Activated CD4-positive, alpha-beta memory T cell treated with anti-CD3 and anti-CD28 coated beads, Interleukin-2, amount 10 ng/mL, durations not matched to agents 7 days and 5 days (primary cell): ENCODE measurements at regions not wholly inside any gene's neighbourhood (a gene's known extent, or its start where the extent isn't known, plus 50 kb on each side); places are given as distances from the start of the nearest gene placed in this dataset.

Experiments
- CTCF ChIA-PET: fragments of 350-600 bp; sonication (Branson Sonifier 250); formaldehyde crosslinking; loops from one replicate; lab custom pipeline; 2021; ENCODE audit warnings: antibody characterized with exemption, inconsistent platforms; lab: Charles Lee
- POLR2A ChIA-PET: fragments of 350-600 bp; sonication (Branson Sonifier 250); formaldehyde crosslinking; loops from one replicate; lab custom pipeline; 2021; ENCODE audit warnings: antibody characterized with exemption; lab: Charles Lee
- DNase-seq: peaks from one replicate; pipeline ENCODE4 v3.0.0-alpha.2; 2020
- H3K27ac Mint-ChIP-seq: one replicate; pipeline ENCODE4 v1.8.0; 2021; ENCODE audit warnings: mild to moderate bottlenecking, mixed read lengths
- H3K27me3 Mint-ChIP-seq: one replicate; pipeline ENCODE4 v1.8.0; 2021; ENCODE audit warnings: mixed read lengths
- H3K36me3 Mint-ChIP-seq: one replicate; pipeline ENCODE4 v1.8.0; 2021; ENCODE audit warnings: low read depth, mixed read lengths
- H3K4me1 Mint-ChIP-seq: one replicate; pipeline ENCODE4 v1.8.0; 2021; ENCODE audit warnings: mixed read lengths
- H3K4me3 Mint-ChIP-seq: one replicate; pipeline ENCODE4 v1.8.0; 2021; ENCODE audit warnings: mild to moderate bottlenecking, mixed read lengths
- H3K9me3 Mint-ChIP-seq: one replicate; pipeline ENCODE4 v1.8.0; 2021; ENCODE audit warnings: mixed read lengths

DNA sequence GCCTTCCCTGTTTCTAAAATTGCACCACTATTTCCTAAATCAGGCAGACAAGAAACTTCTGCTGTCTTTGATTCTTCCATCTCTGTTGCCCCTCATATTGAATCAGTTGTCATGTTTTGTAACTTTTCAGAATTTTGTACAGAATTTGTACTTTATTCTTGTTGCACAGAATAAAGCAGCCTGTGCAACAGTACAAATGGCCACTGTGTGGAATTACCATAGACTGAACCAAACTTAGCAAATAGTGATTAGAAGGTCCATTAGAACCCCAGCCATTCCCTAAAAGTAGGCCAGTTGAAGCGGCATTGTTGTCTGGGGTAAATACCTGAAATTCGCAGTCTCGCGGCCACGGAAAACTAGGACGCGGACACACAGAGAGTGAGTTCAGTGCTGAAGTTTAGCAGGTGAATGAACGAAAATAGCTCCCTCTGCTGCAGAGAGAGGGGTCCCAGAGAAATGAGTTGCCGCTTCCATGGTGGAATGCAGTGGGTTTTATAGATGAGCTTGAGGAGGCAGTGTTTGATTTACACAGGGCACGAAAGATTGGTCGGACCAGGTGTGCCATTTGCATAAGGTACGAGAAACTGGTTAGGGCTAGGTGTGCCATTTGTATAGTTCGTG lies 71.8 kb downstream of the C4orf33 start:
- no peak for DNase-seq
- H3K4me3 Mint-ChIP-seq = no peak overlapping the region
- CTCF ChIA-PET = no interaction called here
- POLR2A ChIA-PET = no interaction called here
- peaks cover 21% of the 10 kb centered on the region for H3K27me3 Mint-ChIP-seq
- no peaks in the 10 kb centered on the region for H3K4me1 Mint-ChIP-seq
- H3K9me3 Mint-ChIP-seq = no peaks in the 10 kb centered on the region
- H3K36me3 Mint-ChIP-seq = no peaks in the 10 kb centered on the region
- no peak overlapping the region for H3K27ac Mint-ChIP-seq

DNA sequence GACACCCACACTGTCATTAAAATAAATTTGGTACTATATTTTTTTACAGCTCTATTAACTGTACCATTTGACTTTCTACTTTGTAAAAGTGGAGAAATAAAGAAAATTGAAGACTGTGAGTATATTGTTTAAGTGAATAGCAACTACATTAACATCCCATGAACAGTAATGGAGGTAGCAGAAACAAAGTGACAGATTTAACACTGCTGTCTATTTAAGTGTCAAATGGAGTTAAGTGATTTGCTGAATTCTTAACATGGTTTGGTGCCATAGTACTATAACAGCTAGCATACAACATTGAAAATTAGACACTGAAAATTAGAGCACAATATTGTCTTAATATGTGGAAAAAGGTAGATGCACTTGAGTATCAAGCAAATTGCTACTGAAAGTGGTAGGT lies 76.2 kb downstream of the C4orf33 start:
- ChIA-PET POLR2A (no interaction called here), CTCF (no interaction called here)
- Mint-ChIP-seq H3K36me3 (no peaks in the 10 kb centered on the region), H3K27ac (no peak overlapping the region), H3K9me3 (no peaks in the 10 kb centered on the region), H3K4me3 (no peak overlapping the region), H3K27me3 (peaks cover 23% of the 10 kb centered on the region), H3K4me1 (no peaks in the 10 kb centered on the region)
- no peak for DNase-seq

DNA sequence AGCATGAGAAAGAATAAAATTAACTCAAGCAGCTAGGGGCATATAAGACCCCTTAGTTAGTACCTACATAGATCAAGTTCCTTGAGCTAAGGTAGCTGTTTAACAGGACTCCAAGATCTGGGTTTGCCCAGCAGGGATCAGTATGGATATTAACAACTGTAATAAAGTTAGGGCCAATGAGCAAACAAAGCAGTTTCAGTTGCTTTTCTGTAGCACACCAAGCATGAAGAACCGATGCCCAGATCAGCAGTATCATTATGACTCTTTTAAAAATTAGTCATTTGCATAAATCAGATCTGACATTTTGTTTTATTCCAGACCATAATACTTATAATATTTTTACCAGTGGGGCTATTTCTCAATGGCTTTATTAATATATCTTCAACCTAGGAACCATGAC lies 80.9 kb downstream of the C4orf33 start:
- Mint-ChIP-seq H3K27ac (no peak overlapping the region), H3K36me3 (no peaks in the 10 kb centered on the region), H3K4me3 (no peak overlapping the region), H3K27me3 (peaks cover 3% of the 10 kb centered on the region), H3K9me3 (no peaks in the 10 kb centered on the region), H3K4me1 (no peaks in the 10 kb centered on the region)
- POLR2A ChIA-PET = no interaction called here
- no peak for DNase-seq
- CTCF ChIA-PET = no interaction called here

DNA sequence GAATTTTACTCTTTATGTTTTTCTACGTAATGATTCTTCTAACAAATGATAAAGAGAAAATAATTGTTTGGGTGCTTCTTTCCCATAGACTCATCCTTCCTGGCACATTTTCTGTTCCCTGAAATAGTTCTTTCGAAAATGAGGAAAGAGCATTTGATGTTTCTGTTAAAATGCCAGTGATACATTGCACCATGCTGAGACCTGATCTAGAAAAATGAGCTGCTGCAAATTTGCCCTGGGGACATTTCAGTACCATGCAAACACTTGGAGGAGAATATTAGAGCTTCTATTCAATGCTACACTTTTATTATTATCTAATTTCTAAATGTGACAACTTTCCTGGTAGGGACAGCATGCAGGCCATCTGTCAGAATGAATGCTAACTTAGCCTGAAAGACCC lies 83.3 kb downstream of the C4orf33 start:
- Mint-ChIP-seq H3K27me3 (no peaks in the 10 kb centered on the region), H3K9me3 (no peaks in the 10 kb centered on the region), H3K27ac (no peak overlapping the region), H3K4me1 (no peaks in the 10 kb centered on the region), H3K4me3 (no peak overlapping the region), H3K36me3 (no peaks in the 10 kb centered on the region)
- POLR2A ChIA-PET = no interaction called here
- CTCF ChIA-PET = no interaction called here
- no peak for DNase-seq

DNA sequence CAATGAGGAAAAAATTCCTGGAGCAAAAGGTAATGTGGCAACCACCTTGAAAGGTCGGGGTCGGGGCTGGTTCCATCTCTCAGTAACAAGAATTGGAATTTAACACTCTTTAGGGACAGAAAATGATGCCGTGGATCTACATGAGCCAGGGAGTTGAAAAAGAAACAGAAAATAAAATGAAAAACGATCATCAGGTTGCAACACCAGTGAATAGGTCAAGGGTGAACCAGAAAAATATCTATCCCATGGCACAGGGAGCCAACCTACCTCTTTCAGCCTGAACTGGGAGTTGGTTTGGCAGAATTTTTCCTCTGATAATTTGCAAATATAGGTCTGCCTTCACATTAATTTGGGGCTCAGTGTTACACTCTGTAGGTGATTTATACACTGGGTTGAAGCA lies 93.7 kb downstream of the C4orf33 start:
- H3K36me3 Mint-ChIP-seq = no peaks in the 10 kb centered on the region
- ChIA-PET POLR2A (no interaction called here), CTCF (no interaction called here)
- no peak for DNase-seq
- no peak overlapping the region for H3K4me3 Mint-ChIP-seq
- peaks cover 7% of the 10 kb centered on the region for H3K27me3 Mint-ChIP-seq
- no peak overlapping the region for H3K27ac Mint-ChIP-seq
- no peaks in the 10 kb centered on the region for H3K4me1 Mint-ChIP-seq
- no peaks in the 10 kb centered on the region for H3K9me3 Mint-ChIP-seq

DNA sequence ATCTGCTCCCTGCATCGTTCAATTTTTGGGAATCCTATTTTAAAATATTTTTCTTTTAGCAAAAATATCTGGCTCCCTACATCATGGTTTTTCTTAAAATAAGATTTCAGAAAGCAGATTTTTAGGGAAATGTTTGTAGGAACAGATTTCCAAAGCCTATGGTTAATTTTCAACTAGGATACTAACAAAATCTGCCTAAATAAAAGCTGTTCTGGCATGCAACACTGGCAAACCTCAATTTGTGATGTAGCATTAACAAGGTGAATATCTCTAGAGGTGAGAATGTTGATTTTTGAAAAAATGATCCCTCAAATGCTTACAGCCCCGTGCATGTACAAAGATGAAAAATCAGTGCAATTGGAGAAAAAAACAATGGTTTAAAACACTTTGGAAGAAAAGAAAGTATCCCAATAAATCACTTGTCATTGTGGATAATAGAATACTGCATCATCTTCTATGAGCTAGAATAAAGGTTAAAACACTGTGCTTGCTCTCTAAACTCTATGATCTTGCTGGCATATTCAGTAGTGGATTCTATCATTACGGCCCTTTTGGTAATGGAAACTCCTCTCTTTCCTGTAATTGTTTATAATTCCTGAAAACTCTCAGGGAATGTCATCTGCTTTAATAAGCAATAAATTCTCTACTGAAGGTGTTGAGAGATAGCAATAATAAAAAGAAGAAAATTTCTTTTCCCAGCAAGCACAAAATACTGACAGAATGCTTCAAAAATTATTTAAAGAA lies 97.6 kb downstream of the C4orf33 start:
- no peak for DNase-seq
- Mint-ChIP-seq H3K9me3 (no peaks in the 10 kb centered on the region), H3K4me1 (no peaks in the 10 kb centered on the region), H3K27me3 (peaks cover 10% of the 10 kb centered on the region), H3K36me3 (no peaks in the 10 kb centered on the region), H3K4me3 (no peak overlapping the region), H3K27ac (no peak overlapping the region)
- POLR2A ChIA-PET = no interaction called here
- CTCF ChIA-PET = no interaction called here

DNA sequence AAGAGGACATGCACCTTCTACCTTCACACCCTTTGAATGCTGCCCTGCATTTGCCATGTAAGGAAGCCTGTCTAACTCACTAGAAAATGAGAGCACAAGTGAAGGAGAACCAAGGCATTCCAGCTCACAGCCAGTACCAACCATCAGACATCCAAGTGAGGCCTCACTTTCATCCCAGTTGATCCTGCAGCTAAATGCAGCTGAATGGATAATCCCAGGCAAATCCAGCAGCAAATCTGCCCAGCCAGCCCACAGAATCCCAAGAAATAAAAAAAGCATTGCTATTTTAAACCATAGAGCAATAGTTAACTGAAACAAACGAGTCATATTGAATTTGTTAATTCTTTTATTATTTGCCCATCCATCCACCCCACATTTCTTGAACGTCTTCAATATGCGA lies 112.5 kb downstream of the C4orf33 start:
- H3K27me3 Mint-ChIP-seq = peaks cover 4% of the 10 kb centered on the region
- H3K4me3 Mint-ChIP-seq = no peak overlapping the region
- ChIA-PET POLR2A (no interaction called here), CTCF (no interaction called here)
- H3K4me1 Mint-ChIP-seq = no peaks in the 10 kb centered on the region
- DNase-seq = no peak
- H3K27ac Mint-ChIP-seq = no peak overlapping the region
- H3K36me3 Mint-ChIP-seq = no peaks in the 10 kb centered on the region
- no peaks in the 10 kb centered on the region for H3K9me3 Mint-ChIP-seq

DNA sequence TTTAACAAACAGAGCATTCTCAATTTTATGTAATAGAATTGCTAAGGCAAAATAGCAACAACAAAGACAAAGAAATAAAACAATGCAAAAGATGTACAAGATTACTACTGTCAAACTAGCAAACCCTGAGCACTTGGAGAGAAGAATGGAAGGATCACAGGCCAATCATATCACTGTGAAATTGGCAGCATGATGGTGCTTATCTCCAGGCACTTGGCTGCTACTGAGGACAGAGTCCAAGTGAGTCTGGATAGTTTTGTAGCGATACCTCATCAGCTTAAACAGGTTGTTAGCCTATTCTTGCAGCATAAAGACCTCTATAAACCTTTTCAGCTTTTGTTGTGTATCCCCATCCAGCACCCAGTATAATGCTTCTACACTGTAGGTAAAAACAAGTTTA lies 117.7 kb downstream of the C4orf33 start:
- no peaks in the 10 kb centered on the region for H3K9me3 Mint-ChIP-seq
- no peak overlapping the region for H3K4me3 Mint-ChIP-seq
- no peaks in the 10 kb centered on the region for H3K36me3 Mint-ChIP-seq
- no peak overlapping the region for H3K27ac Mint-ChIP-seq
- POLR2A ChIA-PET = no interaction called here
- peaks cover 2% of the 10 kb centered on the region for H3K27me3 Mint-ChIP-seq
- CTCF ChIA-PET = no interaction called here
- no peak for DNase-seq
- no peaks in the 10 kb centered on the region for H3K4me1 Mint-ChIP-seq

DNA sequence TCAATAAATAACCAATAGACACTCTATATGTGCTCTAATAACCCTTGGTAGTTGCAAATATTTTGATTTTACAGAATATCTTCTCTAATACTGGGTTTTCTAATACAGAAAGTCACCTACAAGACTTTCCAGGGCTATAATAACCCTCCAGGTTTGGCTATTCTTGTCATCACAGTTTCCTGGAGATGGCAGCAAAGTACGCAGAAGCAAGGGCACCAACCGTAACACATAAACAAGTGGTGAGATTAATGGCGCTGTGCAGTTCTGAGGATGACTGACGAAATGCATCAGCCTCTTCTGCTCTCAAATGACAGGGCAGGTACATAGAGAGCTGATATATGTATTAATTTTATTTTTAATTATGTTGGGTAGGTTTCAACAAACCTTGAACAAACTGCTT lies 122.4 kb downstream of the C4orf33 start:
- Mint-ChIP-seq H3K27ac (no peak overlapping the region), H3K9me3 (no peaks in the 10 kb centered on the region), H3K4me3 (no peak overlapping the region), H3K4me1 (no peaks in the 10 kb centered on the region), H3K27me3 (peaks cover 2% of the 10 kb centered on the region), H3K36me3 (no peaks in the 10 kb centered on the region)
- ChIA-PET POLR2A (no interaction called here), CTCF (no interaction called here)
- DNase-seq = no peak

DNA sequence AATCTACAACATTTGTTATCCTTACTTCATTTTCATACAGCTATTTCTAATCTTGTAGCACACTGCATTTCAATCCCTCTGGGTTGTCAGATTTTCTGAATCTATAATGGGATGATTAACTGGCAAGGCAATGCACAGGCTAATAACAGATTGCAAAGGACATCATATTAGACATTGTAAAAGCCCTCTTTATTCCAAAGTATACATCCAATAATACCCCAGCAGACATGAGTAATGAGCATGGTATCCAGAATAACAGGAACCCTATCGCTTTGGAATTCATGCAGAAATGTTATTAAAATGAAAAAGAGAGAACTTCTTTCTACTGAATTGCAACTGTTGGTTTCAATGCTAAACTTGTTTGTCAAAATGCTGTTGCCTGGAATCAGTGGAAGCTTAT lies 122.9 kb downstream of the C4orf33 start:
- no peak overlapping the region for H3K27ac Mint-ChIP-seq
- ChIA-PET CTCF (interaction anchor here (0.5 kb wide), 1 partner anchor 10 kb away, joined by 3 read pairs; no protein-coding TSS in a partner anchor), POLR2A (no interaction called here)
- H3K4me3 Mint-ChIP-seq = no peak overlapping the region
- H3K4me1 Mint-ChIP-seq = no peaks in the 10 kb centered on the region
- H3K27me3 Mint-ChIP-seq = peaks cover 2% of the 10 kb centered on the region
- no peak for DNase-seq
- no peaks in the 10 kb centered on the region for H3K9me3 Mint-ChIP-seq
- no peaks in the 10 kb centered on the region for H3K36me3 Mint-ChIP-seq

DNA sequence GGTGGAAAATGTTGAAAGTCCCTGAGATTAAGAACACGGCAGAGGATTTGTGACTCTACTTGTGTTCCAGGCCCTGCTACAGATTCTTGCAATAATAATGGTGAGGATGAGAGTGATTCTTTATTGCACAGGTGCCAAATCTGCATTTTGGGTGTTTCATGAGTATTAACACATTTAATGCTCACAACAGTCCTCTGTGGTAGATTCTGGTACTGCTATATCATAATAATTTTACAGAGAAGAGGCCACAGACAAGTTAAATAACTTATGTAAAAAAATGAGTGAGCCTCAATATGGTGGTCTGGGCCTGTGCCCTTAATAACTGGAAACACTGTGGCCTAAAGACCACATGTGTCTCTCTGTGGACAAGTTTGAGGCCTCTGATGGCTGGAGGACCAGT lies 124.3 kb downstream of the C4orf33 start:
- Mint-ChIP-seq H3K4me3 (no peak overlapping the region), H3K27me3 (peaks cover 2% of the 10 kb centered on the region), H3K27ac (no peak overlapping the region), H3K9me3 (no peaks in the 10 kb centered on the region), H3K36me3 (no peaks in the 10 kb centered on the region), H3K4me1 (no peaks in the 10 kb centered on the region)
- ChIA-PET POLR2A (no interaction called here), CTCF (no interaction called here)
- DNase-seq = no peak

DNA sequence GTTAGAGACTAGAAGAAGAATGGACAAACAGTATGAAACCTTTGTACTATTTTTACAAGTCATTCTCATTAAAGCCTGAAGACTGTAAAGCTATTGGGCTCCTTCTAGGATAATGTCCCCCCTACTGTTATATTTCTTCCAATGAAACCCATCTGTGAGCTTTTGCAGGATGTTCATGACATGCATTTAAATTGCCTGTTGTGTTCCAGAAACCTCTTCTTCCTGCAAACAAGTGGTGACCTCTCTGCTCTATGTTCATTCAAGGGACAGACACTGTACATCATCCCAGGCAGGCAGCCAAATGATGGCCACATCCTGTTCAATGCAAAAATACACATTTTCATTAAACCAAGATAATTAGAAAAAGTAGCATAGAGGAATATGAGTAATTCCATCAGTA lies 128.0 kb downstream of the C4orf33 start:
- no peaks in the 10 kb centered on the region for H3K9me3 Mint-ChIP-seq
- no peaks in the 10 kb centered on the region for H3K4me1 Mint-ChIP-seq
- no peak overlapping the region for H3K27ac Mint-ChIP-seq
- DNase-seq = no peak
- no peak overlapping the region for H3K4me3 Mint-ChIP-seq
- H3K36me3 Mint-ChIP-seq = no peaks in the 10 kb centered on the region
- no peaks in the 10 kb centered on the region for H3K27me3 Mint-ChIP-seq
- ChIA-PET CTCF (no interaction called here), POLR2A (no interaction called here)

DNA sequence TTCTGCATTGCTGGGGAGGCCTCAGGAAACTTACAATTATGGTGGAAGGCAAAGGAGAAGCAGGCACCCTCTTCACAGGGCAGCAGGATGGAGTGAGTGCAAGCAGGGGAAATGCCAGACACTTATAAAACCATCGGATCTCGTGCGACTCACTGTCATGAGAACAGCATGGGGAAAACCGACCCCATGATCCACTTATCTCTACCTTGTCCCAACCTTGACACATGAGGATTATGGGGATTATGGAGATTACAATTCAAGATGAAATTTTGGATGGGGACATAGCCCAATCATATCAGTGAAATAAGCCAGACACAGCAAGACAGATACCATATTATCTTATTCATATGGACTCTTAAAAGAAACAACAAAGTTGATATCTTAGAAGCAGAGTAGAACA lies 134.9 kb downstream of the C4orf33 start:
- Mint-ChIP-seq H3K27ac (no peak overlapping the region), H3K4me3 (no peak overlapping the region), H3K27me3 (peaks cover 2% of the 10 kb centered on the region), H3K9me3 (no peaks in the 10 kb centered on the region), H3K36me3 (no peaks in the 10 kb centered on the region), H3K4me1 (no peaks in the 10 kb centered on the region)
- CTCF ChIA-PET = no interaction called here
- POLR2A ChIA-PET = no interaction called here
- DNase-seq = no peak

DNA sequence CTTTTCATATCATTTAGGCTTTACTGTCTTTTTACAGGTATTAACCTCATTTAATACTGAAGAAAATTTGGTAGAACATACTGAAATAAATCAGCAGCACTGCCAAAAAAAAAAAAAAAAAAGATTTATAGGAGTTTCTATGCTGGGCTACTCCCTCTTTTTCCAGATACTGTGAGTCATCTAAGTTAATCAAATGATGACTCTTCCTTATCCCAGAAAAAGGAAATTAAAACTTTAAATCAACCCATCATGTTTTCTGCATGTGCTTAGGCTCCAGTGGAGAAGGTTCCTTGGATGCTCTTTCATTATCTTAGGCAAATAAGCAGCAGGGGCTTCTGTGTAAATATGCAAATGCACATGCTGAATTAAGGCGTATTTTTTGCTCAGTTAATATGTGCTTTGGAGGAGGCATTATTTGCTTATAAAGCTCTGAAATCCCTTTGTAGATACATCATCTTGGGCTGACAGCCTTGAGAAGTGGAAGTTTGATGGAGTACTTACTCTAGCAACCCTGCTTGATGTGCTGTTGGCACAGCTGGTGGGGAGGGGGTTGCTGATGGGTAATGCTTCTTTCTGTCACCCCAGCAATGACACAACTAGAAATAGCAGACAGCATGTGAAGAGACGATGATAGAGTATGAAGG lies 136.1 kb downstream of the C4orf33 start:
- POLR2A ChIA-PET = no interaction called here
- Mint-ChIP-seq H3K9me3 (no peaks in the 10 kb centered on the region), H3K27ac (no peak overlapping the region), H3K36me3 (no peaks in the 10 kb centered on the region), H3K4me3 (no peak overlapping the region), H3K27me3 (peaks cover 2% of the 10 kb centered on the region), H3K4me1 (no peaks in the 10 kb centered on the region)
- DNase-seq = no peak
- CTCF ChIA-PET = no interaction called here
